A549 (cell line): ENCODE measurements at regions not wholly inside any gene's neighbourhood (a gene's known extent, or its start where the extent isn't known, plus 50 kb on each side); places are given as distances from the start of the nearest gene placed in this dataset.
A peak's percentile ranks its signal among the peaks of the same experiment; 100 is the strongest.

ENCODE experiments used
- ATAC-seq, 2 experiments: fragments of 200-7000 bp in 1 of 2; fragments of >200 bp in 1 of 2; cut with Nextera tagmentation in 1 of 2; cut with Tn5 transposase in 1 of 2; 3 replicates each; pipeline versions ENCODE4 v1.8.0 to v1.9.1; 2018 to 2020; ENCODE audit warnings: mild to moderate bottlenecking in 1 of 2, moderate library complexity in 1 of 2
- CTCF ChIA-PET: fragments of 300-600 bp; sonication (Branson Sonifier 250); formaldehyde crosslinking; extraction: SDS; loops from one replicate; lab custom pipeline; 2021; ENCODE audit warnings: antibody characterized with exemption, inconsistent platforms; lab: Yijun Ruan, JAX
- POLR2A ChIA-PET: fragments of 350-600 bp; formaldehyde crosslinking; extraction: SDS; loops from one replicate; lab custom pipeline; 2021; ENCODE audit warnings: antibody characterized with exemption, inconsistent platforms; lab: Yijun Ruan, JAX
- DNase-seq, 2 experiments: peaks; one replicate each; pipeline versions ENCODE4 v3.0.0 to v3.0.0-alpha.2; 2011 to 2016; ENCODE audit warnings: low read depth in 1 of 2, low spot score in 1 of 2
- FAIRE-seq: peaks from 2 replicates; lab custom pipeline; 2011; peaks lifted over from hg19 to GRCh38; lab: Jason Lieb, UNC
- H3K27ac ChIP-seq, 2 experiments: fragments of >200 bp; sonication (Bioruptor Twin); formaldehyde crosslinking; 3 replicates each; pipeline ENCODE4 v1.5.1; 2016 to 2017
- H3K4me1 ChIP-seq: fragments of >200 bp; sonication (Bioruptor Twin); formaldehyde crosslinking; 3 replicates; pipeline ENCODE4 v1.6.1; 2016
- H3K4me2 ChIP-seq: fragments of >200 bp; sonication (Bioruptor Twin); formaldehyde crosslinking; 3 replicates; pipeline ENCODE4 v1.6.1; 2016
- H3K4me3 ChIP-seq: fragments of >200 bp; sonication (Bioruptor Twin); formaldehyde crosslinking; 3 replicates; pipeline ENCODE4 v1.5.1; 2016
- H3K9me3 ChIP-seq: fragments of >200 bp; sonication (Bioruptor Twin); formaldehyde crosslinking; 3 replicates; pipeline ENCODE4 v1.6.1; 2016
- CTCF ChIP-seq: fragments of >200 bp; sonication (Bioruptor Twin); formaldehyde crosslinking; IDR thresholded peaks from 3 replicates; pipeline ENCODE4 v1.5.1; 2016
- ELK1 ChIP-seq: fragments of 150-350 bp; IDR thresholded peaks from 2 replicates; pipeline ENCODE4 v1.6.1; 2014; ENCODE audit warnings: low read depth, mild to moderate bottlenecking, low read length
- EP300 ChIP-seq, 2 experiments: fragments of >200 bp; sonication (Bioruptor Twin); formaldehyde crosslinking; IDR thresholded peaks; 2 replicates in 1 of 2; 3 replicates in 1 of 2; pipeline ENCODE4 v1.6.1; 2016 to 2017
- ESRRA ChIP-seq: fragments of 150-350 bp; IDR thresholded peaks from 2 replicates; pipeline ENCODE4 v1.6.1; 2014; ENCODE audit warnings: mild to moderate bottlenecking, low read length, borderline replicate concordance
- HOXA7 ChIP-seq: fragments of 250-450 bp; sonication (Bioruptor Pico); IDR thresholded peaks from 2 replicates; pipeline ENCODE4 v1.5.0; 2020; ENCODE audit warnings: mild to moderate bottlenecking, moderate library complexity
- JUN ChIP-seq, 2 experiments: fragments of >200 bp; sonication (Bioruptor Twin); formaldehyde crosslinking; IDR thresholded peaks; 2 replicates in 1 of 2; 3 replicates in 1 of 2; pipeline ENCODE4 v1.6.1; 2016 to 2017
- MAFK ChIP-seq: fragments of 450-650 bp; IDR thresholded peaks from 2 replicates; pipeline ENCODE4 v1.6.1; 2014; ENCODE audit not compliant: partially characterized antibody
- NFE2L2 ChIP-seq: fragments of 150-350 bp; conservative IDR thresholded peaks from 2 replicates; pipeline ENCODE4 v1.6.1; 2014; ENCODE audit warnings: low read length
- NPAS2 ChIP-seq: fragments of 250-450 bp; sonication (Bioruptor Pico); IDR thresholded peaks from 2 replicates; pipeline ENCODE4 v1.8.0; 2022; ENCODE audit warnings: mild to moderate bottlenecking, moderate library complexity, borderline replicate concordance
- NR3C1 ChIP-seq: fragments of >200 bp; sonication (Bioruptor Twin); formaldehyde crosslinking; IDR thresholded peaks from 3 replicates; pipeline ENCODE4 v1.6.1; 2017
- POLR2A ChIP-seq: IDR thresholded peaks from 2 replicates; pipeline ENCODE4 v1.6.1; 2012; ENCODE audit warnings: mild to moderate bottlenecking, low read length
- RAD21 ChIP-seq, 2 experiments: fragments of >200 bp in 1 of 2; sonication (Bioruptor Twin) in 1 of 2; formaldehyde crosslinking in 1 of 2; IDR thresholded peaks in 1 of 2; conservative IDR thresholded peaks in 1 of 2; 2 replicates in 1 of 2; 3 replicates in 1 of 2; pipeline ENCODE4 v1.6.1; 2012 to 2018; ENCODE audit warnings: inconsistent platforms in 1 of 2
- RNF2 ChIP-seq: fragments of 200-600 bp; sonication (generic); IDR thresholded peaks from 2 replicates; pipeline ENCODE4 v1.6.1; 2016; ENCODE audit warnings: low read depth, mild to moderate bottlenecking, antibody characterized with exemption, moderate library complexity, borderline replicate concordance
- TP53 ChIP-seq: fragments of 250-450 bp; sonication (Bioruptor Pico); IDR thresholded peaks from 2 replicates; pipeline ENCODE4 v1.5.0; 2021; ENCODE audit warnings: mild to moderate bottlenecking, moderate library complexity
- ZC3H11A ChIP-seq: fragments of 450-650 bp; IDR thresholded peaks from 2 replicates; pipeline ENCODE4 v1.6.1; 2014; ENCODE audit warnings: antibody characterized with exemption, mild to moderate bottlenecking
- ZSCAN20 ChIP-seq: fragments of 250-450 bp; sonication (Bioruptor Pico); IDR thresholded peaks from 2 replicates; pipeline ENCODE4 v1.8.0; 2022; ENCODE audit warnings: mild to moderate bottlenecking, moderate library complexity
- WGBS: methylation state at CpG from one replicate; pipeline ENCODE4 v1.1.6; 2017; ENCODE audit errors: missing lambda C conversion rate; 5-methylcytosine and 5-hydroxymethylcytosine counted together

- POLR2A ChIA-PET: no interaction called here
- DNase-seq (no peak), FAIRE-seq (no peak), ATAC-seq (no peak)
- Histone ChIP-seq H3K4me1 (peaks cover 3% of the 10 kb centered on the region; the same call in 2 of the 3 replicates), H3K27ac (no peak overlapping the region), H3K9me3 (no peaks in the 10 kb centered on the region), H3K4me2 (no peak overlapping the region), H3K4me3 (no peak overlapping the region)
- 84% methylated on average over 26 of the region's 33 CpGs for WGBS
- TF ChIP-seq EP300 (IDR thresholded peaks at IDR 0.05) (no peak), RNF2 (no peak), NFE2L2 (no peak), ELK1 (no peak), MAFK (no peak), ESRRA (no peak), HOXA7 (CRISPR knock-in tag) (no peak), CTCF (no peak), ZC3H11A (no peak), TP53 (CRISPR knock-in tag) (no peak), NR3C1 (no peak), POLR2A (no peak), NPAS2 (CRISPR knock-in tag) (no peak)
- CTCF ChIA-PET: interaction anchor here (0.7 to 4.1 kb wide), 7 partner anchors 9 to 129 kb away, joined by 3 to 13 read pairs (median 4); no protein-coding TSS in a partner anchor
Observed at GRCh38 chr16:85486256-85486915, 126.7 kb upstream of the GSE1 start.

GRCh38 chr16:85488414-85488813 is 124.7 kb upstream of the GSE1 start:
- no peak for TF ChIP-seq ELK1
- Histone ChIP-seq H3K27ac (no peak overlapping the region), H3K9me3 (no peaks in the 10 kb centered on the region), H3K4me1 (peaks cover 15% of the 10 kb centered on the region), H3K4me2 (no peak overlapping the region), H3K4me3 (no peak overlapping the region)
- DNase-seq (no peak), ATAC-seq (no peak), FAIRE-seq (no peak)
- ChIA-PET CTCF (interaction anchor here (0.8 to 10.3 kb wide), 14 partner anchors 9 to 127 kb away, joined by 3 to 96 read pairs (median 5); no protein-coding TSS in a partner anchor), POLR2A (no interaction called here)
- 77% methylated on average over 7 of the region's 8 CpGs for WGBS

GRCh38 chr16:85490407-85491057 is 122.6 kb upstream of the GSE1 start:
- TF ChIP-seq ZSCAN20 (CRISPR knock-in tag) (no peak), RAD21 (conservative IDR thresholded peaks at IDR 0.05 in 1 of 2, IDR thresholded peaks at IDR 0.05 in 1 of 2) (no peak), RNF2 (no peak), JUN (IDR thresholded peaks at IDR 0.05) (no peak), ZC3H11A (no peak)
- peaks cover 15% of the 10 kb centered on the region for H3K4me1 ChIP-seq
- no peaks in the 10 kb centered on the region for H3K9me3 ChIP-seq
- DNase-seq (no peak), ATAC-seq (no peak; a peak in 1 of 6 replicates), FAIRE-seq (no peak)
- H3K4me3 ChIP-seq: no peak overlapping the region
- ChIA-PET POLR2A (no interaction called here), CTCF (interaction anchor here (0.8 to 10.3 kb wide), 42 partner anchors 11 to 183 kb away, joined by 3 to 96 read pairs (median 6); no protein-coding TSS in a partner anchor)
- no peak overlapping the region for H3K4me2 ChIP-seq
- peak overlapping the region in 1 of 2 experiments; percentile 71; a peak in 2 of 6 replicates for H3K27ac ChIP-seq
- 80% methylated on average over 17 of the region's 27 CpGs for WGBS
